ENCODE measurements at regions not wholly inside any gene's neighbourhood (a gene's known extent, or its start where the extent isn't known, plus 50 kb on each side); places are given as distances from the start of the nearest gene placed in this dataset.

GRCh38 chr7:25391295-25391861 is 163.1 kb upstream of the NPVF start:
- H3K27ac Mint-ChIP-seq = no peak overlapping the region
- no peaks in the 10 kb centered on the region for H3K4me1 Mint-ChIP-seq
- intact Hi-C loops (cut with micrococcal nuclease) = loop anchor here (1.0 kb wide), 1 partner anchor 175 kb away; no protein-coding TSS in a partner anchor
- ATAC-seq (ENCODE audit: low read depth) (no peak), DNase-seq (no peak)
- peaks cover 23% of the 10 kb centered on the region for H3K27me3 Mint-ChIP-seq
- no peak for TF ChIP-seq CTCF (IDR thresholded peaks at IDR 0.05)
- POLR2A ChIA-PET = no interaction called here
- no peaks in the 10 kb centered on the region for H3K36me3 Mint-ChIP-seq (ENCODE audit: low read depth)
- CTCF ChIA-PET = interaction anchor here (1.0 to 9.5 kb wide), 4 partner anchors 15 to 179 kb away, joined by 4 to 75 read pairs (median 5); no protein-coding TSS in a partner anchor
- no peak overlapping the region for H3K4me3 Mint-ChIP-seq
- H3K9me3 Mint-ChIP-seq = no peaks in the 10 kb centered on the region

GRCh38 chr7:25391961-25392587 is 163.8 kb upstream of the NPVF start:
- no peak for TF ChIP-seq CTCF (IDR thresholded peaks at IDR 0.05)
- CTCF ChIA-PET = interaction anchor here (1.0 to 9.5 kb wide), 5 partner anchors 10 to 179 kb away, joined by 3 to 75 read pairs (median 5); no protein-coding TSS in a partner anchor
- H3K4me1 Mint-ChIP-seq = no peaks in the 10 kb centered on the region
- no peaks in the 10 kb centered on the region for H3K9me3 Mint-ChIP-seq
- no peak for DNase-seq
- no peak overlapping the region for H3K4me3 Mint-ChIP-seq
- POLR2A ChIA-PET = no interaction called here
- H3K27ac Mint-ChIP-seq = no peak overlapping the region
- intact Hi-C loops (cut with micrococcal nuclease) = loop anchor here (1.0 kb wide), 1 partner anchor 174 kb away; no protein-coding TSS in a partner anchor
- peaks cover 23% of the 10 kb centered on the region for H3K27me3 Mint-ChIP-seq
- no peaks in the 10 kb centered on the region for H3K36me3 Mint-ChIP-seq (ENCODE audit: low read depth)
- ATAC-seq (ENCODE audit: low read depth) = no peak

- ChIA-PET POLR2A (no interaction called here), CTCF (interaction anchor here (1.1 to 9.5 kb wide), 3 partner anchors 9 to 173 kb away, joined by 3 to 75 read pairs (median 4); no protein-coding TSS in a partner anchor)
- DNase-seq (no peak), ATAC-seq (ENCODE audit: low read depth) (no peak)
- H3K27me3 Mint-ChIP-seq = peaks cover 20% of the 10 kb centered on the region
- no peak overlapping the region for H3K4me3 Mint-ChIP-seq
- H3K27ac Mint-ChIP-seq = no peak overlapping the region
- intact Hi-C loops (cut with micrococcal nuclease) = no loop called here
- H3K9me3 Mint-ChIP-seq = no peaks in the 10 kb centered on the region
- H3K36me3 Mint-ChIP-seq (ENCODE audit: low read depth) = no peaks in the 10 kb centered on the region
- H3K4me1 Mint-ChIP-seq = no peaks in the 10 kb centered on the region
- TF ChIP-seq CTCF (IDR thresholded peaks at IDR 0.05) = no peak
Measured at GRCh38 chr7:25392588-25393338, 164.5 kb upstream of the NPVF start.

- intact Hi-C loops (cut with micrococcal nuclease) = no loop called here
- Mint-ChIP-seq H3K27me3 (peaks cover 6% of the 10 kb centered on the region), H3K27ac (no peak overlapping the region), H3K4me1 (no peaks in the 10 kb centered on the region), H3K4me3 (no peak overlapping the region), H3K36me3 (ENCODE audit: low read depth) (no peaks in the 10 kb centered on the region), H3K9me3 (no peaks in the 10 kb centered on the region)
- DNase-seq (no peak), ATAC-seq (ENCODE audit: low read depth) (no peak)
- POLR2A ChIA-PET = no interaction called here
- CTCF ChIA-PET = interaction anchor here (9.5 kb wide), 1 partner anchor 170 kb away, joined by 75 read pairs; no protein-coding TSS in a partner anchor
- TF ChIP-seq CTCF (IDR thresholded peaks at IDR 0.05) = no peak
Measured at GRCh38 chr7:25395976-25396375, 167.7 kb upstream of the NPVF start.

GRCh38 chr7:25396668-25397067 is 168.4 kb upstream of the NPVF start:
- no peaks in the 10 kb centered on the region for H3K36me3 Mint-ChIP-seq (ENCODE audit: low read depth)
- H3K27me3 Mint-ChIP-seq = peaks cover 10% of the 10 kb centered on the region
- ATAC-seq (ENCODE audit: low read depth) = no peak
- ChIA-PET CTCF (interaction anchor here (9.5 kb wide), 1 partner anchor 170 kb away, joined by 75 read pairs; no protein-coding TSS in a partner anchor), POLR2A (no interaction called here)
- H3K4me1 Mint-ChIP-seq = no peaks in the 10 kb centered on the region
- TF ChIP-seq CTCF (IDR thresholded peaks at IDR 0.05) = no peak
- DNase-seq = no peak
- H3K9me3 Mint-ChIP-seq = no peaks in the 10 kb centered on the region
- no peak overlapping the region for H3K4me3 Mint-ChIP-seq
- H3K27ac Mint-ChIP-seq = no peak overlapping the region
- intact Hi-C loops (cut with micrococcal nuclease) = no loop called here
